Mucosa of descending colon (tissue), 3 donors: ENCODE measurements at regions not wholly inside any gene's neighbourhood (a gene's known extent, or its start where the extent isn't known, plus 50 kb on each side); places are given as distances from the start of the nearest gene placed in this dataset.

Experiments
- ATAC-seq: fragments of 200-7000 bp; cut with Tn5 transposase; one replicate; pipeline ENCODE4 v1.9.1; 2020; ENCODE audit warnings: mild to moderate bottlenecking, moderate library complexity
- DNase-seq, 3 donors: peaks; one replicate each; pipeline ENCODE4 v3.0.0-alpha.2; 2020
- H3K36me3 ChIP-seq: fragments of 200-600 bp; one replicate; pipeline ENCODE4 v1.8.0; 2021; ENCODE audit warnings: low read depth, mild to moderate bottlenecking
- H3K4me1 ChIP-seq: fragments of 200-600 bp; one replicate; pipeline ENCODE4 v1.8.0; 2021; ENCODE audit warnings: low read depth, mild to moderate bottlenecking
- H3K4me3 ChIP-seq: fragments of 200-600 bp; one replicate; pipeline ENCODE4 v1.8.0; 2021; ENCODE audit warnings: mild to moderate bottlenecking
- H3K9me3 ChIP-seq: fragments of 200-600 bp; one replicate; pipeline ENCODE4 v1.8.0; 2021; ENCODE audit warnings: mild to moderate bottlenecking
- intact Hi-C, 2 donors: fragments of 100-400 bp; cut with DNase I in 1 of 2; cut with micrococcal nuclease in 1 of 2; formaldehyde crosslinking; loops; one replicate each; pipeline versions ENCODE4 v1.11.0 to v1.11.1; 2022; cut with DNase I, micrococcal nuclease
- TF ChIP-seq, protein P1 (sequence below): fragments of 200-600 bp; IDR thresholded peaks from one replicate; pipeline ENCODE4 v1.8.0; 2022; ENCODE audit warnings: antibody characterized with exemption, mild to moderate bottlenecking
- donor health status: DM: no; HTN: no; CAD: no; lungs with moderate emphysema.
- donor health status: DM: no; HTN: no; CAD: no.
- donor health status: DM: no; HTN: yes; CAD: no.

DNA sequence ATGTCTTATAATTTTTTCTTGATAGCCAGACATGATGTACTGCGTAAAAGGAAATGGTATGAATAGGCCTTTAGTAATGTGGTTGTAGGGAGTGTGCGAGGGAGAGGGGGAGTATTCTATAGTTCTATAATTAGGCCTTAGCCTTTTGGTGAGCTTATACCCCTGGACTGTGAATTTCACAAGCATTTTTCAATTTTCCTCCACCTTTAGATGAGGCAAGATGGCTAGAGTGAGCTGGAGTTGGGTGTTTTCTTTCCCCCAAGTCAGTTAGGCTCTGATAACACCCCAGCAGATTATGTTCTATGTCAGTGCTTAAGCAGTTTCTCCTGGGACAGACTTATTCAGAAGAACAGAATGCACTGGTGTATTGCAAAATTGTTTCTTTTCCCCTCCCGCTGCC, 210.2 kb upstream of the NPY2R start:
- ATAC-seq = no peak
- Histone ChIP-seq H3K36me3 (no peaks in the 10 kb centered on the region), H3K4me3 (no peak overlapping the region), H3K4me1 (no peaks in the 10 kb centered on the region), H3K9me3 (no peaks in the 10 kb centered on the region)
- TF ChIP-seq, protein P1, sequence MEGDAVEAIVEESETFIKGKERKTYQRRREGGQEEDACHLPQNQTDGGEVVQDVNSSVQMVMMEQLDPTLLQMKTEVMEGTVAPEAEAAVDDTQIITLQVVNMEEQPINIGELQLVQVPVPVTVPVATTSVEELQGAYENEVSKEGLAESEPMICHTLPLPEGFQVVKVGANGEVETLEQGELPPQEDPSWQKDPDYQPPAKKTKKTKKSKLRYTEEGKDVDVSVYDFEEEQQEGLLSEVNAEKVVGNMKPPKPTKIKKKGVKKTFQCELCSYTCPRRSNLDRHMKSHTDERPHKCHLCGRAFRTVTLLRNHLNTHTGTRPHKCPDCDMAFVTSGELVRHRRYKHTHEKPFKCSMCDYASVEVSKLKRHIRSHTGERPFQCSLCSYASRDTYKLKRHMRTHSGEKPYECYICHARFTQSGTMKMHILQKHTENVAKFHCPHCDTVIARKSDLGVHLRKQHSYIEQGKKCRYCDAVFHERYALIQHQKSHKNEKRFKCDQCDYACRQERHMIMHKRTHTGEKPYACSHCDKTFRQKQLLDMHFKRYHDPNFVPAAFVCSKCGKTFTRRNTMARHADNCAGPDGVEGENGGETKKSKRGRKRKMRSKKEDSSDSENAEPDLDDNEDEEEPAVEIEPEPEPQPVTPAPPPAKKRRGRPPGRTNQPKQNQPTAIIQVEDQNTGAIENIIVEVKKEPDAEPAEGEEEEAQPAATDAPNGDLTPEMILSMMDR = no peak
- intact Hi-C loops = no loop called here
- DNase-seq = no peak

DNA sequence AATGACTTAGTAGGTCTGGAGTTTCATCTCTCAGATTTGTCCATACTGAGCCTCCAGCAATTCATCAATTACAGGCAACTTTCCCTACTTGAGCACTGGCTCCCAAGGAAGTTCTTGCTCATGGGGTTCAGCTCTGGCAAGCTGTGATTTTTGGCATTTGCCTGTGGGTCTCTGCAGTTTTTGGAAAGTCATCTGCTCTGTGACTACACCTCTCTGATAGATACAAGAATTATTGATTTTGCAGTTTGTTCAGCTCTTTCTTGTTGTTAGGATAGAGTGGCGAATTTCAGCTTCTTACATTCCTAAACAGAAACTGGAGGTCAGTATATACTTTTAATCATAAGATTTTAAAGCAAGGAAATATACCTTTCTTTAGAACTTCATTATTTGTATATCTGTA, 209.7 kb upstream of the NPY2R start:
- no peaks in the 10 kb centered on the region for H3K9me3 ChIP-seq
- intact Hi-C loops = no loop called here
- TF ChIP-seq, protein P1 = no peak
- no peak for ATAC-seq
- no peak for DNase-seq
- no peaks in the 10 kb centered on the region for H3K4me1 ChIP-seq
- no peaks in the 10 kb centered on the region for H3K36me3 ChIP-seq
- H3K4me3 ChIP-seq = no peak overlapping the region

DNA sequence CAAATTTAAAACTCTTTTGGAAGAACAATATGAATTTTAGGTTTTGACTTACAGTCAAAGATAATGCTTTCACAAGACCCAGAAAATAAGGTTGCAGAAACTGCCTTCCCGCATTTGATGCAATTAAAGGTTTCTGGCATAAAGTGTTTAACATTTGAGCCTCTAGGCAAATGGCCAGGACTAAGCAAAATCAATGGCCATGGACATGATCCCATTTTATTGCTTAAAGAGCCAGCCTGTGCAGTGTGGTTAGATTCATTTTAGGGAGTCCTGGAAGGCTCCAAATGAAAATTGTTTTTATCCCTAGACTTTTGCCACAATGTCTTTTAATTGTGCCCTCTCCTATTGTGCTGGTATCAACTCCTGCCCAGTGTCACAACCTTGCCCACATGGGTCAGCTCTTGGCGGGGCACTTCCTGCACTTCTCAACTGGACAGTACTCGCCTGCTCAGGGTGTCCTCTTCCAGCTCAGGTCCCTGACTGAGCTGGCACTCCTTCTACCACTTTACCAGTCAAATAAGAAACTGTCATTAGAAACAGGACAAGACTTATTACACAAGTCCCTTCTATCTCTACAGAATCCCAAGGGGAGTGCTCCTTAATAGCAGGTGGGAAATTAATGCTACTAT, 208.4 kb upstream of the NPY2R start:
- no peak for ATAC-seq
- Histone ChIP-seq H3K36me3 (no peaks in the 10 kb centered on the region), H3K4me1 (no peaks in the 10 kb centered on the region), H3K4me3 (no peak overlapping the region), H3K9me3 (no peaks in the 10 kb centered on the region)
- TF ChIP-seq, protein P1 = no peak
- intact Hi-C loops = no loop called here
- no peak for DNase-seq

GRCh38 chr4:155001251-155001650, 207.2 kb upstream of the NPY2R start:
- DNase-seq = no peak
- Histone ChIP-seq H3K36me3 (no peaks in the 10 kb centered on the region), H3K4me1 (no peaks in the 10 kb centered on the region), H3K4me3 (no peak overlapping the region), H3K9me3 (no peaks in the 10 kb centered on the region)
- intact Hi-C loops = no loop called here
- TF ChIP-seq, protein P1 = no peak
- ATAC-seq = no peak

GRCh38 chr4:155005395-155006090, 202.9 kb upstream of the NPY2R start:
- Histone ChIP-seq H3K4me1 (no peaks in the 10 kb centered on the region), H3K4me3 (no peak overlapping the region), H3K36me3 (no peaks in the 10 kb centered on the region), H3K9me3 (no peaks in the 10 kb centered on the region)
- TF ChIP-seq, protein P1 = no peak
- intact Hi-C loops = no loop called here
- no peak for DNase-seq
- ATAC-seq = no peak
